NCI-H2107 treated with DMSO at 0.1 percent for 48 hours (cell line): ENCODE measurements at regions not wholly inside any gene's neighbourhood (a gene's known extent, or its start where the extent isn't known, plus 50 kb on each side); places are given as distances from the start of the nearest gene placed in this dataset.
A peak's percentile ranks its signal among the peaks of the same experiment; 100 is the strongest.

Source experiments
- DNase-seq: peaks from one replicate; lab custom pipeline; 2025; ENCODE audit not compliant: unreplicated experiment; lab: John Stamatoyannopoulos, UW

GRCh38 chr1:37085393-37085792, 51.1 kb upstream of the GRIK3 start:
- DNase-seq: no peak

DNA sequence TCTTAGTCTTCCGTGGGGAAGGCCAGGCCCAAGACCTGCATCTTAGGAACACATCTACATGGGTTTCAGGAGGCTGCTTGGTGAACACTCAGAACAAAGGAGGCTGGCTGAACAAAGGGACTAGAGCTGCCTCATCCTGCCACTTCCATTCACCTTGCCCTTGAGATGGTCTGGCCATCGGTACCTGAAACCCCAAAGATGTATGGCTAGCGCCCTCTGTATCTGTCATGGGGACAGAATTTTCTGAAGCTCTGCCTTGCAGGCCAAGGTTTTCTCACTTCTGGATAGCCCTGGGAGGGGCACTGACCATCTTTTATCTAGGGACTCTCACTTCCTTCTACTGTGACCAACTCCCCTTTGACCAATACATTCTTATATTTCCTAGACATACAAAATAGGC, 55.4 kb upstream of the GRIK3 start:
- no peak for DNase-seq

GRCh38 chr1:37090671-37091070, 56.4 kb upstream of the GRIK3 start:
- DNase-seq: no peak

- no peak for DNase-seq
Measured at GRCh38 chr1:37092937-37093336, 58.6 kb upstream of the GRIK3 start.

DNA sequence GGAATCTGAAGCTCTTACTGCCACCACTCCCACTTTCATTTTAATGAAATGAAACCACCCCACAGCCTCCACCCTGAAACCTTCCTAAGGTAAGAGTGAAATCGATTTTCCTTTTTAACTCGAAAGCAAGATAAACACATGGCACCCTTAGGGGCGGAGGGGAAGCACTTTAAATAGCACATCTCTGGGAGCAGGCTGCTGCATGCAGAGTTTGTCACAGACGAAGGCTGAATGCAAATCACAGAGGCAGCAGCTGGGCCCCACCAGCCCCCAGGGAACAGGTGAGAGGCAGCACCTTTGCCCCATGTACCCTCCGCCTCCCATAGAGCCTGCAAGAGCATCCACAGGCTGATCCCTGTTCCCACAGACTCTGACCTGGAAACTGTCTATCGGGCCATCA, 60.0 kb upstream of the GRIK3 start:
- DNase-seq: peak; percentile 90

- no peak for DNase-seq
Measured at GRCh38 chr1:37096523-37096922, 62.2 kb upstream of the GRIK3 start.

- no peak for DNase-seq
Measured at GRCh38 chr1:37097731-37098130, 63.4 kb upstream of the GRIK3 start.

DNA sequence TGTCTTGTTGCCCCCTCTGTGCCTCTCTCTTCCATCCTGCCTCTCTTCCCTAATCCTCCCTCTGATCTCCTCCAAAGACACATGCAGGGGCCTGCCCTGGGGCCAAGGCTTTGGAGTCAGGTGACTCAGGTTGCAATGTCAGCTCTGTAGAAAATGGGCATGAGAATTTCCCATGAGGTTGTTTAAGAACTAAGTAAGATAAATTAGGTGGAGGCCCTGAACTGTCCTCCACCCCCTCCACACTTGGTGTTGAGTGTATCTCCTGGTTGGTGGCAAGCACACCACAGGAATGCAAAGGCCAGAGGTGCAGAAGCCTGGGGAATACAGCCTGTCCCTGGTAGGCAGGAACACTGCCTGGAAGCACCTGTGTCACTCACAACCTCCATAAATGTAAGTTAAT, 63.9 kb upstream of the GRIK3 start:
- DNase-seq: no peak

DNA sequence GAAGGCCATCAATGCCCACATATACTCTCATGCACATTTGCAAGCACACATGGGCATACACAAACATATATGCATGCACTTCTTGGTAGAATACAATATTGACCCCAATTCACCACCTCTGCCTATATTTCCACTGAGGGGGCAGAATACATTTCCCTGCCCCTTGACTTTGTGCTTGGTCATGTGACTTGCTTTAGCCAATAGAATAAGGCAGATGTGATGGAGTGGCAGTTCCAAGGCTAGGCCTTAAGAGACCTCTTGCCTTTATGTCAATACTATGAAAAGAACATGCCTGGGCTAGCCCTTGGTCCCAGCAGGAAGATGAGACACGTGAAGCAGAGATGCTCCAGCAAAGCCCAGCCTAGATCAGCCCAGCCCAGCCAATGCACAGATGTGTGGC, 66.0 kb upstream of the GRIK3 start:
- DNase-seq: no peak

- no peak for DNase-seq
Measured at GRCh38 chr1:37102656-37103382, 68.5 kb upstream of the GRIK3 start.

GRCh38 chr1:37105911-37106310, 71.6 kb upstream of the GRIK3 start:
- DNase-seq: no peak

DNA sequence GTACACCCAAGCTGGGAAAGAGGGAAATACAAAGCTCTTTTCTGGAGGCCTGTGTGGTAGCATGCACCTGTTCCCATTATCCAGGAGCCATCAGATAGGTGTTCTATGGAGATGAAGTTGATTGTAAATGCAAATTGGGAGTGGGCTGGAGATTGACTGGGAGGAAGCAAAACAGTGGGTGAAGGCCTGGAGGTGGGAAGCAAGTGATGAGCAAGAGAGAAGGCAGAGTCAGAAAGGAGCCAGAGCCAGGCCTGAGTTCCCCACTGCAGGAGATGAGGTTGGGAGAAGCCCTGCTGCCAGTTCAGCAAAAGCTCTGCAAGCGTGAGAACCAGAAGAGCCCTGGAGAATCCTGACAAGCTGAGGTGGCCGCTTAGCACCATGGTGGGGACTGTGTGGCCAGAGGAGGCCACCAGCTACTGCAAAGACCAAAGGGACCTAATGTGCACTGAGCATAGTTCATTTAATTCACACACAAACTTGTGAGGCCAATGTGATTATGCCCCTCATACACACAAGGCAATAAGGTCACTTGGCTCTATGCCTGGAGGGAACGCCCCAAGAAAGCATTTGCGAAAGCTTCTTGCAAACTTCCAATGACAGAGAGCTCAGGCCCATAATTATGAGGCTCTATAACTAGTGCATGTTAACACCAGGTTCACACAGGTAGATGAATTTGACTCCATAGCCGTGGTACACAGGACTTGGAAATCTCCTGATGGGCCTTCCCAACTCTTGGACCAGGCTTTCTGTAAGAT, 73.0 kb upstream of the GRIK3 start:
- DNase-seq: no peak

DNA sequence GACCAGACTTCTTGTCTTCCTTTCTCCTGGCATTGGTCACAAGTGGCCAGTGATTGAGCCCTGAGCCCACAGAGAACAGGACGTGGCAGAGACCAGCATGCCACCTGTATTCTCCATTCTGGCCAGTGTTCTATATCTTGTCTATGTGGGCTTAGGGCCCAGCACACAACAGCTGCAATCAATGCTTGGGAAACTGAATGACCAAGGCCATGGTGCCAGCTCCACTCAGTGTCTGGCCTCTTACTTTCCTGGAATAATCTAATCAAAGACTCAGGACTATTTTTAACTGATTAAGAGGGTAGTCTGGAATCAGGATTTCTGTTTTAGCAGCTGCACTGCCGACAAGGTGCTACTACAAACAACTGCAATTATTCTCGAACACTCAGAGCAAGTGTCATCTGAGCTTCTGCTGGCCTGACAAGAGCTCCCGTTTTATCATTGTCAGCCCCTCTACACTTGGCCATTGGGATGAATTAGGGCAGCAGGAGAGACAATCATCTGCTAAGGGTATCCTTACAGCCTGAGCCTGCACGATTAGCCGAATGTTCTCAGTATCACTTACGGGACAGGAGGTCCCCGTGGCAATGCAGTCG, 74.4 kb upstream of the GRIK3 start:
- no peak for DNase-seq

- DNase-seq: no peak
Measured at GRCh38 chr1:37112430-37112829, 78.1 kb upstream of the GRIK3 start.

- DNase-seq: no peak
Measured at GRCh38 chr1:37113285-37113997, 79.1 kb upstream of the GRIK3 start.

GRCh38 chr1:37118790-37119189, 84.5 kb upstream of the GRIK3 start:
- no peak for DNase-seq

DNA sequence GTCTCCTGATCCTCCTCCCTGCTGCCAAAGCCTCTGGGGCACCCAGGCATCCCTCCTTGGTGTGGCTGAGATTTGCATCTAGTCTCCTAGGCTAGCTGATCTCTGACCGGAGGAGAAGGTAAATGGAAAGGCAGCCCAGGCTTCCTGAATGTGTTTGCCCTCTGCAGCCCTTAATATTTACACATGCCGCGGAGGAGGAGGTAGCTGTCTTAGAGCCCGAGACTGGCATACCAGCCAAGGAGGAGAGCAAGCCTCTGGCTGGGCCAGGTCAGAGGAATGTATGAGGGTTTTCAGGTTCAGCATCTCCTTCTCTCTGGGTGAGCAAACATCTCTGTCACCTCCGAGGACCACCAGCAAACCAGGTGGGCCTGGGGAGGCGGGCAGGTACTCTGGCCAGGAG, 86.0 kb upstream of the GRIK3 start:
- DNase-seq: no peak

- DNase-seq: no peak
Measured at GRCh38 chr1:37123276-37124115, 89.2 kb upstream of the GRIK3 start.

DNA sequence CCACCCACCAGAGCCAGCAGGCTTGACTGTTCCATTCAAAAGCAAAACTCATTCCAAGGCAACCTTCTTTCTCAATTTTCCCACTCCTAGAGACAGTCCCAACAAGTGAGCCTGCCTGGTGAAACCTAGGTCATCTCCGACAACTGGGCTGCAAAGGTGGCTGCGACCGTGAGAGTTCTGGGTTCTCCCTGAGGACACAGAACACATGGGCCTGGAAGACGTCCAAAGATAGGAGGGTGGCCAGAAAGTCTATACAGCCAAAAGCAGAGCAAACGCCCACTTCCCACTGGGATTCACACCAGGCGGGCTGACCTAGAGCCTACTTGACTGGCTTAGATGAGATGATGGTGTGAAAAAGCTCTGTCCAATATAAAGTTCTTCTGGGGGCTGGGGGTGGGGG, 90.2 kb upstream of the GRIK3 start:
- no peak for DNase-seq

GRCh38 chr1:37125295-37125694, 91.0 kb upstream of the GRIK3 start:
- no peak for DNase-seq

- DNase-seq: no peak
Measured at GRCh38 chr1:37127254-37127748, 93.0 kb upstream of the GRIK3 start.
